Body of pancreas (tissue), 4 donors: ENCODE measurements at regions not wholly inside any gene's neighbourhood (a gene's known extent, or its start where the extent isn't known, plus 50 kb on each side); places are given as distances from the start of the nearest gene placed in this dataset.

Source experiments
- ATAC-seq: fragments of 150-250 bp; one replicate; pipeline ENCODE4 v1.9.1; 2016
- DNase-seq, 4 donors: peaks; one replicate each; pipeline ENCODE4 v3.0.0-alpha.2; 2019
- H3K27ac ChIP-seq, 4 donors: fragments of 200-600 bp; sonication (generic); 1 replicate in 3 of 4; 2 replicates in 1 of 4; pipeline versions ENCODE4 v1.5.1 to v1.6.1; 2016 to 2019; ENCODE audit warnings: mild to moderate bottlenecking in 1 of 4, mixed read lengths in 1 of 4, moderate library complexity in 1 of 4
- H3K27me3 ChIP-seq, 2 donors: fragments of 200-600 bp; sonication (generic); one replicate each; pipeline ENCODE4 v1.6.0; 2016; ENCODE audit warnings: mild to moderate bottlenecking in 1 of 2
- H3K36me3 ChIP-seq, 2 donors: fragments of 200-600 bp; sonication (generic); replicated peaks in 1 of 2; 2 replicates each; pipeline ENCODE4 v1.5.1; 2016; ENCODE audit warnings: low read depth in 2 of 2; ENCODE audit not compliant: insufficient read depth in 1 of 2
- H3K4me1 ChIP-seq: fragments of 200-600 bp; sonication (generic); one replicate; pipeline ENCODE4 v1.6.0; 2016
- H3K4me3 ChIP-seq, 2 donors: fragments of 200-600 bp; sonication (generic); 1 replicate in 1 of 2; 2 replicates in 1 of 2; pipeline ENCODE4 v1.5.1; 2016 to 2019
- H3K9me3 ChIP-seq, 3 donors: fragments of 200-600 bp; sonication (generic); 1 replicate in 2 of 3; 2 replicates in 1 of 3; pipeline ENCODE4 v1.5.1; 2016
- POLR2A ChIP-seq, 3 donors: fragments of 450-650 bp; IDR thresholded peaks; one replicate each; pipeline ENCODE4 v1.6.1; 2016; ENCODE audit warnings: antibody characterized with exemption in 3 of 3, mild to moderate bottlenecking in 2 of 3
- WGBS, 2 donors: methylation state at CpG; one replicate each; pipeline ENCODE4 v1.1.5; 2017; 5-methylcytosine and 5-hydroxymethylcytosine counted together
- intact Hi-C: fragments of 100-400 bp; cut with DNase I; formaldehyde crosslinking; loops from one replicate; pipeline ENCODE4 v1.15.1; 2023
- TF ChIP-seq, protein P1 (sequence below), 7 experiments: fragments of 450-650 bp in 4 of 7; fragments of 200-600 bp in 3 of 7; sonication (generic) in 3 of 7; IDR thresholded peaks; one replicate each; pipeline ENCODE4 v1.5.1; 2016 to 2019; ENCODE audit warnings: antibody characterized with exemption in 7 of 7

DNA sequence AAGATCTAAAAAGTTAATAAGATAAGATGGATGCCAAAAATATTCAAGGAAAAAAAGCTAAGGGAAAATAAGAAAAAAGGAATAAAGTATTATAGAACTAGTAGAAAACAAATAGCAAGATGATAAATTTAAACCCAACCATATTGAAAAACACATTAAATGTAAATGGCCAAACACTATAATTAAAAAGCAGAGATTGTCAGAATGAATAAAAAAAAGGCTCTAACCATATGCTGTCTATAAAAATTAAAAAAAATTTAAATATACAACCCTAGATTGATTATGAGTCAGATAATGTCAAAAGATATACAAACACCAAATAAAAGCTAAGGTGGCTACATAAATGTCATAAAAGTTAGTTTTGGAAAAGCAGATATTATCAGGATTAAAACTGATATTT lies 617.5 kb upstream of the SGCG start:
- TF ChIP-seq, protein P1, sequence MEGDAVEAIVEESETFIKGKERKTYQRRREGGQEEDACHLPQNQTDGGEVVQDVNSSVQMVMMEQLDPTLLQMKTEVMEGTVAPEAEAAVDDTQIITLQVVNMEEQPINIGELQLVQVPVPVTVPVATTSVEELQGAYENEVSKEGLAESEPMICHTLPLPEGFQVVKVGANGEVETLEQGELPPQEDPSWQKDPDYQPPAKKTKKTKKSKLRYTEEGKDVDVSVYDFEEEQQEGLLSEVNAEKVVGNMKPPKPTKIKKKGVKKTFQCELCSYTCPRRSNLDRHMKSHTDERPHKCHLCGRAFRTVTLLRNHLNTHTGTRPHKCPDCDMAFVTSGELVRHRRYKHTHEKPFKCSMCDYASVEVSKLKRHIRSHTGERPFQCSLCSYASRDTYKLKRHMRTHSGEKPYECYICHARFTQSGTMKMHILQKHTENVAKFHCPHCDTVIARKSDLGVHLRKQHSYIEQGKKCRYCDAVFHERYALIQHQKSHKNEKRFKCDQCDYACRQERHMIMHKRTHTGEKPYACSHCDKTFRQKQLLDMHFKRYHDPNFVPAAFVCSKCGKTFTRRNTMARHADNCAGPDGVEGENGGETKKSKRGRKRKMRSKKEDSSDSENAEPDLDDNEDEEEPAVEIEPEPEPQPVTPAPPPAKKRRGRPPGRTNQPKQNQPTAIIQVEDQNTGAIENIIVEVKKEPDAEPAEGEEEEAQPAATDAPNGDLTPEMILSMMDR (IDR thresholded peaks at IDR 0.05): no peak
- no peak for TF ChIP-seq POLR2A (IDR thresholded peaks at IDR 0.05)
- ATAC-seq (no peak), DNase-seq (no peak)
- no peaks in the 10 kb centered on the region for H3K9me3 ChIP-seq
- no peaks in the 10 kb centered on the region for H3K27me3 ChIP-seq
- H3K4me3 ChIP-seq: no peak overlapping the region
- no peak overlapping the region for H3K27ac ChIP-seq
- no peaks in the 10 kb centered on the region for H3K36me3 ChIP-seq
- no peaks in the 10 kb centered on the region for H3K4me1 ChIP-seq
- intact Hi-C loops: no loop called here

DNA sequence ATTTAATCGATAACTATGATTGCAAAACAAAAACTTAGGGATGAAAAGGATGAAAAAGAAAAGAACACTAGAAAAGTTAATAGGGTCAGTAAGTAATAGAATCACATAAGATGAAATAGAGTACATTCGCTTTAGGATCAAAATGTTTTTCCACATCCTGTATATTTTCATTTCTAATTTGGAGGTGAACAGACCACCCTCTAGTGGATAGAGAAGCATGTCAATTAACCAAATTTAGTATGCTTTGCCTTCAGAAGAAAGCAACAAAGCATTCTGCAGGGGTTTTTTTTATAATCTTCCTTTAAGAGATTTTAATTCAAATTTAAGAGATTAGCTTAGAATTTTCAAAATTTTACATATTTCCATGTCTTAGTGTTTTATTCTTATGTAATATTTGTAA lies 611.0 kb upstream of the SGCG start:
- Histone ChIP-seq H3K4me3 (no peak overlapping the region), H3K27me3 (no peaks in the 10 kb centered on the region), H3K4me1 (no peaks in the 10 kb centered on the region), H3K36me3 (no peaks in the 10 kb centered on the region), H3K27ac (no peak overlapping the region), H3K9me3 (no peaks in the 10 kb centered on the region)
- TF ChIP-seq, protein P1 (IDR thresholded peaks at IDR 0.05): no peak
- no peak for TF ChIP-seq POLR2A (IDR thresholded peaks at IDR 0.05)
- no peak for ATAC-seq
- no peak for DNase-seq
- intact Hi-C loops: no loop called here
- WGBS, 2 donors: 71 to 75% methylated on average over 2 of the region's 2 CpGs

DNA sequence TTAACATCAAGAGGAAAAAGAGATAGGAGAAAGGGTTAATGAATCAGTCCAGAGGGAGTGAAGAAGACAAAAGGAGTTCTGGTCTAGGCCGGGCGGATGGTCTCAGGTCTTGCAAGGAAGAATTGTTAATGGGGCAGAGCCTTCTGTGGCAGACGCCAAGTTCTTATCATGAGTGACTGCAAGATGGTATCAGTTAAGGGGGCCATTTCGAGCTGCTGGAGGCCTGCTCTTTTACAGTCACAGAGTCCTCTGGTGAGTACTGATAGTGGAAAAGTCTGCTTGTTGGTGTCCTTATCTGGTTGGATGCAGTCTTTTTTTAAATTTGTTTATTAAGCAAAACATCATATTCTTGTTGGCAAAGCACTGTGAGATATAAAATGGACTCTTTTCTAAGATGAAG lies 590.9 kb upstream of the SGCG start:
- Histone ChIP-seq H3K4me3 (no peak overlapping the region), H3K36me3 (no peaks in the 10 kb centered on the region), H3K27ac (no peak overlapping the region), H3K9me3 (no peaks in the 10 kb centered on the region), H3K27me3 (no peaks in the 10 kb centered on the region), H3K4me1 (no peaks in the 10 kb centered on the region)
- WGBS, 2 donors: 63% methylated on average over 4 of the region's 4 CpGs
- intact Hi-C loops: no loop called here
- TF ChIP-seq, protein P1 (IDR thresholded peaks at IDR 0.05): no peak
- no peak for TF ChIP-seq POLR2A (IDR thresholded peaks at IDR 0.05)
- DNase-seq (no peak), ATAC-seq (no peak)

DNA sequence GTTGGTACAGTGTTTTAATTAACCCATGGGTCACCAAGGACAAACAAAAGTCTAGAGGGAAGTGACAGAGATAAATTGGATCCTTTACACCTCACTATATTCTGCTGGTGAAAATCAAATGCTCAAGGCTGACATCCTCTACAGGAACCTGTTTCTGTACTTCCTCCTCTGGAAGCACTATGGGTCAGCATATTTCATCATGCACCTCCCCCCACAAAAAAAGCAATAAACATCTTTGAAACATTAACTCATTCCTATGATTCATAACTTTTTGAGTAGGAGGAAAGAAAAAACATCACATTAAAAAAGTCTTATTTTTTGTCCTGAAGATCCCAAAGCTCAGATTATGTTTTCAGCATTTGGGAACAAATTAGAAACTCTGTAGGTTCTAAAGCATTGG lies 588.3 kb upstream of the SGCG start:
- Histone ChIP-seq H3K27me3 (no peaks in the 10 kb centered on the region), H3K36me3 (no peaks in the 10 kb centered on the region), H3K9me3 (no peaks in the 10 kb centered on the region), H3K4me3 (no peak overlapping the region), H3K27ac (no peak overlapping the region), H3K4me1 (no peaks in the 10 kb centered on the region)
- TF ChIP-seq, protein P1 (IDR thresholded peaks at IDR 0.05): no peak
- DNase-seq (no peak), ATAC-seq (no peak)
- intact Hi-C loops: no loop called here

DNA sequence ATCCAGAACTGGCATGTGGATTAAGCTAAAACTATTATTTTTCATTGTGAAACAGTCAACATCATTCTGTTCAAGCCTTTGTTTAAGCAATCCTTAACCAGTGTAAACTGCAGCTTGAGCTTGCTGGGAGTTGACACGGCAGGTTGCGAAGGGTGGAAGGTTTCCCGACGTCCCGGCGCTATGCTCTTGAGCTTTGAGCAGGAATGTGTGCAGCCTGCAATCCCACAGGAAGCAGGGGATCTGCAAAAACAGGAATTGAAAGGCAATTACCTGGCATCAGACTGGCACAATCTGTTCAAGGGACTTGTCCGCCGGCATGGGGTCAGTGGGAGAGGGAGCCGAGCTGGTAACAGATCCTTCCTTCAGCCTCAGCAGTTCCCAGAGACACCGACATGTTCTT lies 586.7 kb upstream of the SGCG start:
- ATAC-seq (no peak), DNase-seq (no peak)
- Histone ChIP-seq H3K27me3 (no peaks in the 10 kb centered on the region), H3K4me3 (no peak overlapping the region), H3K4me1 (no peaks in the 10 kb centered on the region), H3K9me3 (no peaks in the 10 kb centered on the region), H3K36me3 (no peaks in the 10 kb centered on the region), H3K27ac (no peak overlapping the region)
- 46 to 54% methylated on average over 10 of the region's 10 CpGs for WGBS, 2 donors
- no peak for TF ChIP-seq POLR2A (IDR thresholded peaks at IDR 0.05)
- TF ChIP-seq, protein P1 (IDR thresholded peaks at IDR 0.05): no peak
- intact Hi-C loops: no loop called here
